HG03378 (cell line): ENCODE measurements at regions not wholly inside any gene's neighbourhood (a gene's known extent, or its start where the extent isn't known, plus 50 kb on each side); places are given as distances from the start of the nearest gene placed in this dataset.
"Not testable (repeated sequence)": the region's sequence is repeated elsewhere in the genome, so short reads cannot be mapped to it uniquely, and the experiment has no call there.

Experiments used
- ATAC-seq: cut with Tn5 transposase; IDR thresholded peaks from one replicate; pipeline ENCODE4 v1.9.1; 2021; ENCODE audit warnings: mild to moderate bottlenecking, moderate library complexity; ENCODE audit not compliant: unreplicated experiment

DNA sequence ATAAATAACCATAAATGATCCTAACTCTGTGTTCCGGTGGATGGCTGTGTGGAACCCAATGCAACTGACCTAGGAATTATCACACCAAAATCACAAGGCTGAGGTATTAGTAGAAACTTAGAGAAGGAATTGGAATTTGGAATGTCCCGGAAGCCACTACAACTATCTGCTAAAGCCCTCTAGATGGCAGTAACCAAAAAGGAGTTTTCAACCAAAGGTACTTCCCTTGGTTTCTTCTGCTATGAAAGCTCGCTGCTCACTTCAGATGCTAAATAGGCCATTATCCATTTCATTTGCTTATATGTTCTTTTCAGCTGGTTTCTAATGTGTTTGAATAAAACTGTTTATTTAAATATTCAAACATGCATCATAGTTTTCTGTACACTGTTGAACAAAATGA, 1589.1 kb upstream of the SPRY2 start:
- no peak for ATAC-seq

DNA sequence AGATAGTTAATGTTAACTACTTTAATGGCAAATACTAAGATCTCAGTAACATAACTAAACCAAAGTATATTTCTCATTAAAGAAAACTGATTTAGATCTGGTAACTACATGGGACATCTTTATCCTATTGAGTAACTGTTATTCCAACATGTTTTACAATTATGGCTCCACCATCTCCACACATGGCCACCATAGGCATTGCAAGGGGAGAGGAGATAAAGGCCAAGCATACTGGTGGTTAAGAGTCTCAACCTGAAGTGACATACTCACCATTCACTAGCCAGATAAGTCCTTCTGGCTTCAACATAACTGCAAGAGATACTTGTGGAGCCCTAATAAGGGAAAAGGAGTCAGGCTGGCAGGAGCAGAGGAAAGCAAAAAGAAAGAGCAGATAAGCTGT, 1586.4 kb upstream of the SPRY2 start:
- no peak for ATAC-seq

DNA sequence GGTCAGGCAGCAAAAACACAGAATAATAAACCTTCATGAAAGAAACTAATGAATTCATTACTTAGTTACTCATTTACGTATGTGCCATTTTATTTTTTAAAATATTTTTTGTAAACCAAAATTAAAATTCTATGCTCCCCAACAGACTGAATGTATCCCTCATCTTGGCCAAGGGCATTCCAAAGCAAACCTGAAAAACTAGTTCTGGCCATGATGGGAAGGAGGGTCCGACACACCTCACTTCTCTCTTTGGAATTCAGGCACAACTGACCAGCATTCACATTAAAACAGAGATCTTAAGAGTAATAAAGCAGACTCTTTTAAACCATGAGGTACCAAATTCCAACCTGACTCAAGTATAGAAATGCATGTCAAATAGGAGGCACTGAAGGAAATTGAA, 1576.9 kb upstream of the SPRY2 start:
- no peak for ATAC-seq

DNA sequence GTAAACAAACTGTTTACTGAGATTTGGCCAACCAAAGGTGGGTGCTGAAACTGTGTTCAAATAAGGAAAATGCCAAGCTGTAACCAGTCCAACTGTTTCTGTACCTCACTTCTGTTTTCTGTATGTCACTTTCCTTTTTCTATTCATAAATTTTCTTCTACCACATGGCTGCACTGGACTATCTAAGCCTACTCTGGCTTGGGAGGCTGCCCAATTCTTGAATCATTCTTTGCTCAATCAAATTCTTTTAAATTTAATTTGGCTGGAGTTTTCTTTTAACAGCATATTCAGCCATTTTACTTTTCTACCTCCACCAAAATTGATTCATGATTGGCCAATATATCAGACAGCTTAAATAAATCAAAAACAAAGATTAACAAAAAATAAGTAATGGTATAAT, 1575.5 kb upstream of the SPRY2 start:
- ATAC-seq, result no peak

DNA sequence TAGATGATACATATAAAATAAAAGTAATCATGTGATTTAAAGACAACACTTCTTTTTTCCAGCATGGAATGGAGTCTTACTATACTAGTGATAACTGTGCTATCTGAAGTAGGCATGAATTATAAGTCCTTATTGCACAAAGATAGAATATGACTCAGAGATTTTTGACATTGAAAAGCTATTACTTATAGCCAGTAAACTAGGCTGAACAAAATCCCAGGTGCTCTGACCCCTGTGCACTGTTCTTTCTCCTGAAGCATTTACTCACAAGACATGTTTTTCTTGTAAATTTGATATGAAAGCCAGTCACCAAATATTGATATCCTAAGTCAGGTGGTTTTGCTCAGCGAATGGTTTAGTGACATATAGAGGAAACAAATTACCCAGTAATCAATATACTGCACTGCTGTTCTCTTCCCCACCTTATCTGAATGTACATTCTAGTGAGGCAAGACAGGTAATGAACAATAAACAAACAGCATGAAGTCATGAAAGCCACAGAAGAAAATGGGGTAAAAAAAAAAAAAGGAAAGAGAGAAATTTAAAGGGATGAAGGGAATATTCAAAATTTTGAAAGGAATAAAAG, 1567.0 kb upstream of the SPRY2 start:
- no peak for ATAC-seq

DNA sequence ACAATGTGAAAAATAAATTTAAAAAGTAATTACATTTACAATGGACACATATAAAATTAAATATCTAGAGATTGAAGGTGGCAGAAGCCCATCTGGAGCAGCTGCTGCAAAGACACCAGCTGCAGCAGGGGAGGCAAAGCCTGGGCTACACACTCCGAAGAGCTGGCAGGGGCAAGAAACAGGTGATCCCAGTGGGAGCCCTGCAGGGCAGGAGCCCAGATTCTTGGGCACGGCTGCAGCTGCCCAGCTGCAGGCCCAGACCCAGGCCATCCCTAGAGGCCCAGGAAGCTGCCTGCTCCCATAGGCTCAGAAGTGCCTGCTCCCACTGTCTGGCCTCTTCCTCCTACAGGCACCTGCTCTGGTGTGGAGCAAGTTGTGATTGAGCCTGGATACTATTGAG, 1547.9 kb upstream of the SPRY2 start:
- no peak for ATAC-seq

- no peak for ATAC-seq
Observed at GRCh38 chr13:81874681-81875661, 1534.0 kb upstream of the SPRY2 start.

- no peak for ATAC-seq
Observed at GRCh38 chr13:81874253-81874652, 1533.3 kb upstream of the SPRY2 start.

DNA sequence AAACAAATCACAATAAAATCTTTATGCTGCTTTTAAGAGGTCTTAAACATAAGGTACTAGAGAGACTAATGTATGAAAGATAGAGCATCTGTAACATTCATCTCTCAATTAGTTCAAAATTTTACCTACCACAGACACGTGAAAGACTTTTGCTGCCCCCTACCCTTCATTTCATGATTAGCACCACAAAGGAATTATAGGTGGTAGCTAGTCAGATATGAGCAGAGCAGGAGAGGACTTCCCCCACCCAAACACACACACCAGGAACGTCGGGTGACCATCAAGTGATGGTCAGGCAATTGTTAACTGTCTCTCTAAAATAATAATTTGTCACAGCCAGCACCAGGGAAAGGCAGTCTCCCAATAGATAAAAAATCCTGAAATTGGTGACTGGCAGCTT, 1531.7 kb upstream of the SPRY2 start:
- no peak for ATAC-seq

DNA sequence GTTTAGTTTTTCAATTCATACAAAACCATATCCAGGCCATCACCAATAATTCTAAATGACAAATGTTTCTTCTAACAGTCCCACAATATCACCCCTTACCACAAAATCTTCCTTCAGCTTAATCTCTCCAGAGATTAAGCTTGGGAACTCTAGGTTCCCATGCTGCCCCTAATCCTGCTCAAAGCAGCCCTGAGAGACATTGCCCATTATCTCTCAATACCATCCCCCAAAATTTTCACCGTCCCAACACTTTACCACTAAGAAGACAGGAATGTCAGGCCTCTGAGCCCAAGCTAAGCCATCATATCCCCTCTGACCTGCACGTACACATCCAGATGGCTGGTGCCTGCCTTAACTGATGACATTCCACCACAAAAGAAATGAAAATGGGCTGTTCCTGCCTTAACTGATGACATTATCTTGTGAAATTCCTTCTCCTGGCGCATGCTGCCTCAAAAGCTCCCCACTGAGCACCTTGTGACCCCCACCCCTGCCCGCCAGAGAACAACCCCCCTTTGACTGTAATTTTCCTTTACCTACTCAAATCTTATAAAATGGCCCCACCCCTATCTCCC, 1530.9 kb upstream of the SPRY2 start:
- not testable (repeated sequence) for ATAC-seq

DNA sequence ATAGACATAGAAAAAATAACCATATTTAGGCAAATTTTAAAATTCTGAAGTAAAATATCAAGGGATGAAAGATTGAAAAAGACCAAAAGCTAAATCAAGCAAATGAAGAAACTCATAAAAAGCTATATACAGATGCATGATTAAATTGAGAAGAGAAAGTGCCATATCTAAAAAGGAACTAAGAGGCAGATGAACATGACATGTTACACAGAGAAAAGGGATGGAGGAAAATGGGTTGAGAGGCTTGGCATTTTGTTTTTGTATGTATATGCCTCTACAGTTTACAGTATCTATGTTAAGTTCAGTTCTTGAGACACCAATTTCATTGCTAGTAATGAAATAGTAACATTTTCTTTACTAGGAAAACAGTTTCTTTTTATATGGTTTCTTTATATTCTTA, 1507.4 kb upstream of the SPRY2 start:
- ATAC-seq, result no peak

GRCh38 chr13:81846771-81847170, 1505.8 kb upstream of the SPRY2 start:
- no peak for ATAC-seq

GRCh38 chr13:81821259-81821658, 1480.3 kb upstream of the SPRY2 start:
- ATAC-seq, result no peak

DNA sequence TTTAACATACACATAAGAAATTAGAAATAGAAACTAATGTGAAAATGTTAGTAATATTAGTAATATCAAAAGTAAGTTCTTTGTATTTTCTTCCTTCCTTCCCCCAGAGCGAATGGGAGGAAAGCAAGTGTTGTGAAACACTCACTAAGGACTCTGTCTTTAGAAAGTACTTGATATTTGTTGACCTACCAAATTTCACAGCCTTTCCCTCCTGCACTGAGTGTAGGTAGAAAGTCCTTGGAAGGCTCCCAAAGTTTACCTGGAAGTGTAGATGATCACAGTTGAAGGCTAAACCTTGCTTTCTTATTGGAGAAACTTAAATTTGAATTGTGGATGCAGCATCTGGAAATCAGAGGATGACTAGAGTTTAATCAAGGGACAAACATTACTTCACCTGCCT, 1459.5 kb upstream of the SPRY2 start:
- no peak for ATAC-seq

DNA sequence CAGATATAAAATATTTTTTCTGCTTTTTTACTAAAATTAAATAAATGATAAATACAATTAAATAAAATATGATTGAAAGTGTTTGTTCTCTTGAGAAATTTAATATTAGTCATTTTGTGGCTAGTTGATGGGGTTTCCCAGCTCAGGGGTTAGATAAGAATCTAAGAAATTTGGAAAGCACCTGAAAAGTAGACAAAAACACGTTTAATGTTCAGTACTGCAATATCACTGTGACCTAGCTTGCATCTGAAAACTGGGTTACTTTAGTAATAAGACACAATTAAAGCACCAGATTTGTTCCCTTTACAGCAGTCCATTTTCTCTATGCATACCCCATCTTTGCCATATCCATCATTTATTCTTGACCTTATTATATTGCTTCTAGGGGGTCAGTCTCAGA, 1454.8 kb upstream of the SPRY2 start:
- ATAC-seq, result no peak

DNA sequence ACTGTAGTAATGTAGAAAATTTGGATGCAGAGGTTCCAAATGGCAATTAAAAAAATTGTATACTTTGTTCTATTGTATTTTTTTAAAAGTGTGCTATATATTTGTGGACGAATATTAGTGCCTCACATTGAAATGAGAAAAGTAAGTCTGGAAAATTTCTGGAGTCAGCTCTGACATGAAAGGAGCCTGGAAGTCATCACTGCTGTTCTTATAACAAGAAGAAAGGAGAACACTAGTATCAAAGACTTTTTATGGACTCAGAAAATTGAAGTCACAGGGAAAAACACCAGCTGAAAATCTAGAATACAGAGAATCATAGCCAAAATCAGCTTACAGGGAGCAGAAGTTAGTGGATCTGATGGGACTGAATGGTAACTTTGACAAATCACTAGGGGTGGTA, 1450.7 kb upstream of the SPRY2 start:
- ATAC-seq, result no peak

GRCh38 chr13:81781471-81781870, 1440.5 kb upstream of the SPRY2 start:
- ATAC-seq, result no peak

DNA sequence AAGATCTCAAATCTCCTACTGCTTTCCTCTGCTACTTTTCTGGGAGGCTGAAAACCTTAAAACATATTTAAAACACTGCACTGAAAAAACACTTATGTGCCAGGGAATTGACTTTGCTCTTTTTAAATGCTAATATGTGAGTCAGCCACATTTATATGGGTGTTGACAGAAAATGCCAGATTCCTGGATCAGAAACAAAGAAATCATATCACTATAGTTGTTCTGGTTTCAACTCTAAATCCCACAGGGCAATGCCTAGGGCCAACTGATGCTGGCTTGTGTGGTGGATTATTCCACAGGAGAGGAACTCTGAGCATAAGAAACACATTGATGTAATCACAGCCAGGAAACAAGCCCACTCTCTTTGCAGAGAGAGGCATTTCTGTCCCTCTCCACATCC, 1439.0 kb upstream of the SPRY2 start:
- no peak for ATAC-seq

- ATAC-seq, result no peak
Observed at GRCh38 chr13:81778350-81778749, 1437.4 kb upstream of the SPRY2 start.

DNA sequence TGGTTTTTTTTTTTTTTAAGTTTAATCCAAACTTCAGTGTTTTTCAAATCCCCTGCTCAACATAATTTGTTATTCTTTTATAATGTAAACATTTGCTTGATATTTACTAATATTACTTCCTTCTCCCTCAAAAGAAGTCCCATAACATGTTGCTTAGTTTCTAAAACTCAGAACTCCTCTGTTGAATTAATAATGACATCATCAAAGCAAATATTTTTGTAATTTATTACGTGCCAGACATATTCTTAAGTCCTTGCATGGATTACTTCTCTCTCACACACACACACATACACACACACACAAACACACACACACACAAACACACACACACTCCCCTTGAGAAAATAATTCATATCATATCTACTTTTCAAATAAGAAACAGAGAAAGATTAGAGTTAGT, 1432.3 kb upstream of the SPRY2 start:
- ATAC-seq, result no peak

- no peak for ATAC-seq
Observed at GRCh38 chr13:81771951-81772350, 1431.0 kb upstream of the SPRY2 start.

DNA sequence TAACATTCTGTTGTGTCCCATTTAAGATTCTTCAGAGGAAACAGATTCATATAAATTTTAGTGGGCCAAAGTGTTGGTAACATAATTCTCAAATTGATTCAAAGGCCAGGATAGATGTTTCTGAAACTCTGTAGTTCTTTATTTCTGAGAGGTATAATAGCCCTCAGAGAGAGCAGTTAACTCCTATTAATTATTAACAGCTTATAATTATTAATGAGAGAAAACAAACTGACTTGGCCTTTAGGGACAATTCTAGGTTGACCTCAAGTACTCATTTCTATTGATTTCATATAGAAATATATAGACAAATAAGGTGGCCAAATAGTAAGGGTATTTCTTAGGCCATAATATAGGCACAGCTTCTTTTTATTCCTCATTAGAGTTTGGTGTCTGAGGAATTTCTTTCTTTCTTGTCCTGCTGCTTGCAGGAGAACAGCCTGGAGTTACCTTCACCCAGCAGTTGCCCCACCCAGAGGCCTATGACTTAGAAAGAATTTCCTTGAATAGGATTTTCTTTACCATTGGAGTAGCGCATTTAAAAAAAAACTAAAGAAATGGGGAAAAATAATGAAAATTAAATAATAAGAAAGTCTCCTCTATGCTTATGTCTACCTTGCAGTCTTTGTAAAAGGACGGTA, 1430.1 kb upstream of the SPRY2 start:
- ATAC-seq, result no peak
